Thyroid gland (tissue), 4 donors: ENCODE measurements at regions not wholly inside any gene's neighbourhood (a gene's known extent, or its start where the extent isn't known, plus 50 kb on each side); places are given as distances from the start of the nearest gene placed in this dataset.

Experiments
- DNase-seq, 2 donors: peaks; one replicate each; pipeline ENCODE4 v3.0.0-alpha.2; 2019
- H3K27ac ChIP-seq, 3 donors: fragments of 200-600 bp; sonication (generic); 1 replicate in 2 of 3; 2 replicates in 1 of 3; pipeline ENCODE4 v1.5.1; 2016 to 2019; ENCODE audit warnings: mild to moderate bottlenecking in 1 of 3, moderate library complexity in 1 of 3
- H3K27me3 ChIP-seq: fragments of 200-600 bp; sonication (generic); one replicate; pipeline ENCODE4 v1.5.1; 2019
- H3K36me3 ChIP-seq, 2 donors: fragments of 200-600 bp; sonication (generic); one replicate each; pipeline ENCODE4 v1.5.1; 2016 to 2019
- H3K4me1 ChIP-seq, 2 donors: fragments of 200-600 bp; sonication (generic); one replicate each; pipeline ENCODE4 v1.5.1; 2017 to 2019
- H3K4me3 ChIP-seq, 3 donors: fragments of 200-600 bp; sonication (generic); replicated peaks in 1 of 3; 1 replicate in 2 of 3; 2 replicates in 1 of 3; pipeline ENCODE4 v1.5.1; 2016; ENCODE audit warnings: mild to moderate bottlenecking in 1 of 3
- H3K9me3 ChIP-seq: fragments of 200-600 bp; sonication (generic); one replicate; pipeline ENCODE4 v1.5.1; 2017
- CTCF ChIP-seq, 6 experiments: fragments of 200-600 bp in 3 of 6; fragments of 450-650 bp in 3 of 6; sonication (generic) in 3 of 6; IDR thresholded peaks; one replicate each; pipeline ENCODE4 v1.5.1; 2016 to 2019; ENCODE audit warnings: antibody characterized with exemption in 6 of 6, mild to moderate bottlenecking in 2 of 6, inconsistent platforms in 1 of 6, moderate library complexity in 1 of 6
- POLR2A ChIP-seq, 2 donors: fragments of 450-650 bp; IDR thresholded peaks; one replicate each; pipeline ENCODE4 v1.6.1; 2017; ENCODE audit warnings: antibody characterized with exemption in 2 of 2, mild to moderate bottlenecking in 2 of 2, moderate library complexity in 1 of 2
- WGBS, 2 donors: methylation state at CpG; one replicate each; pipeline ENCODE4 v1.1.5; 2017; 5-methylcytosine and 5-hydroxymethylcytosine counted together
- intact Hi-C: fragments of 100-400 bp; cut with DNase I; formaldehyde crosslinking; loops from one replicate; pipeline ENCODE4 v1.15.1; 2023

GRCh38 chr1:177648731-177649265, 321.1 kb downstream of the SEC16B start:
- TF ChIP-seq POLR2A (IDR thresholded peaks at IDR 0.05) (no peak), CTCF (IDR thresholded peaks at IDR 0.05) (no peak)
- no peak for DNase-seq
- intact Hi-C loops, result no loop called here
- H3K4me3 ChIP-seq, result no peak overlapping the region
- H3K4me1 ChIP-seq, result no peaks in the 10 kb centered on the region
- no peaks in the 10 kb centered on the region for H3K9me3 ChIP-seq
- H3K27ac ChIP-seq, result no peak overlapping the region
- no peaks in the 10 kb centered on the region for H3K27me3 ChIP-seq
- no peaks in the 10 kb centered on the region for H3K36me3 ChIP-seq
- 74 to 89% methylated on average over 6 of the region's 6 CpGs for WGBS, 2 donors

- no peaks in the 10 kb centered on the region for H3K9me3 ChIP-seq
- no peaks in the 10 kb centered on the region for H3K4me1 ChIP-seq
- H3K4me3 ChIP-seq, result no peak overlapping the region
- no peaks in the 10 kb centered on the region for H3K36me3 ChIP-seq
- no peak for DNase-seq
- WGBS, 2 donors, result 100% methylated on average over 1 of the region's 1 CpG; no CpG with 5 or more reads in 1 of the 2 donors
- intact Hi-C loops, result no loop called here
- H3K27ac ChIP-seq, result no peak overlapping the region
- TF ChIP-seq POLR2A (IDR thresholded peaks at IDR 0.05) (no peak), CTCF (IDR thresholded peaks at IDR 0.05) (no peak)
- no peaks in the 10 kb centered on the region for H3K27me3 ChIP-seq
Measured at GRCh38 chr1:177648138-177648537, 321.7 kb downstream of the SEC16B start.

GRCh38 chr1:177646757-177647730, 322.8 kb downstream of the SEC16B start:
- DNase-seq, result no peak

GRCh38 chr1:177645491-177646190, 324.2 kb downstream of the SEC16B start:
- WGBS, 2 donors, result 59 to 63% methylated on average over 6 of the region's 6 CpGs
- H3K4me1 ChIP-seq, result no peaks in the 10 kb centered on the region
- intact Hi-C loops, result no loop called here
- TF ChIP-seq POLR2A (IDR thresholded peaks at IDR 0.05) (no peak), CTCF (IDR thresholded peaks at IDR 0.05) (no peak)
- H3K9me3 ChIP-seq, result no peaks in the 10 kb centered on the region
- no peaks in the 10 kb centered on the region for H3K36me3 ChIP-seq
- H3K27me3 ChIP-seq, result no peaks in the 10 kb centered on the region
- no peak overlapping the region for H3K4me3 ChIP-seq
- peak in 1 of 2 donors; percentile 3 for DNase-seq
- no peak overlapping the region for H3K27ac ChIP-seq

More at GRCh38 chr1:177646757-177647730, 322.8 kb downstream of the SEC16B start:
- intact Hi-C loops, result no loop called here
- WGBS, 2 donors, result 76 to 90% methylated on average over 4 of the region's 4 CpGs
- Histone ChIP-seq H3K9me3 (no peaks in the 10 kb centered on the region), H3K4me3 (no peak overlapping the region), H3K27ac (no peak overlapping the region), H3K27me3 (no peaks in the 10 kb centered on the region), H3K4me1 (no peaks in the 10 kb centered on the region), H3K36me3 (no peaks in the 10 kb centered on the region)
- TF ChIP-seq CTCF (IDR thresholded peaks at IDR 0.05) (no peak), POLR2A (IDR thresholded peaks at IDR 0.05) (no peak)
